MV-4-11 (cell line): ENCODE measurements at regions not wholly inside any gene's neighbourhood (a gene's known extent, or its start where the extent isn't known, plus 50 kb on each side); places are given as distances from the start of the nearest gene placed in this dataset.
A peak's percentile ranks its signal among the peaks of the same experiment; 100 is the strongest.
"Not testable (repeated sequence)": the region's sequence is repeated elsewhere in the genome, so short reads cannot be mapped to it uniquely, and the experiment has no call there.

Experiments used
- DNase-seq: peaks from one replicate; lab custom pipeline; 2025; lab: John Stamatoyannopoulos, UW

DNA sequence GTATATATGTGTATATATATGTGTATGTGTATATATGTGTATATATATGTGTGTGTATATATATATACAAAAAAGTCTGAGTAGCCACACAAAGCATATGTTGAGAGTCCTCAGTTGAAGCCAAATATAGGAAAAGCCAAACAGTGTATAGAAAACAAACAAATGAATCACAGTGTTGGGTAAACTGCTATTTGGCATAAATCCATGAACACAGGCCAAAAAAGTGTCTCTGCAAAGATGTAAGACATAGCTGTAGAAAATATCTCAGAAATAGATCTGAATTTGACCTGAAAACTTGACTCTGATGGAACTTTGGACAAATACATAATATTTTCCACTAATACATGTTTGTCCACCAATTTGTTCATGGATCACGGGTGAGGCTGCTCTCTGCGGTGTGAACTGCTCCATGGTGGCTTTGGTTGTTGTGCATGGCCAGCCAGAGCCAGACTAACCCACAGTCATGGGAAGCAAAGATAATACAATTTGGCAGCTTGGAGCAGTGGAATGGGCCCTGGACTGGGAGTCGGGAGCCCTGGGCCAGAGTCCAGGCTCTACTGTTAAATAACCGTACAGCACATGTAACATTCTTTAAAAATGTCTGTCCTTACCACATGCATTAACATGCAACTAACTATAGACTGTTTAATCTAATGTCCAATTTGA lies 76.9 kb upstream of the EED start:
- DNase-seq = no peak

DNA sequence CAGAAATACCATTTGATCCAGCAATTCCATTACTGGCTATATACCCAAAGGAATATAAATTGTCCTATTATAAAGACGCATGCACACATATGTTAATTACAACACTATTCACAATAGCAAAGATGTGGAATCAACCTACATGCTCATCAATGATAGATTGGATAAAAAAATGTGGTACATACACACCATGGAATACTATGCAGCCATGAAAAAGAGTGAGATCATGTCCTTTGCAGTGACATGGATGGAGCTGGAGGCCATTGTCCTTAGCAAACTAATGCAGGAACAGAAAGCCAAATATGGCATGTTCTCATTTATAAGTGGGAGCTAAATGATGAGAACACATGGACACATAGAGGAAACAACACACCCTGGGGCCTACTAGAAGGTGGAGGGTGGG lies 78.3 kb upstream of the EED start:
- DNase-seq = not testable (repeated sequence)

DNA sequence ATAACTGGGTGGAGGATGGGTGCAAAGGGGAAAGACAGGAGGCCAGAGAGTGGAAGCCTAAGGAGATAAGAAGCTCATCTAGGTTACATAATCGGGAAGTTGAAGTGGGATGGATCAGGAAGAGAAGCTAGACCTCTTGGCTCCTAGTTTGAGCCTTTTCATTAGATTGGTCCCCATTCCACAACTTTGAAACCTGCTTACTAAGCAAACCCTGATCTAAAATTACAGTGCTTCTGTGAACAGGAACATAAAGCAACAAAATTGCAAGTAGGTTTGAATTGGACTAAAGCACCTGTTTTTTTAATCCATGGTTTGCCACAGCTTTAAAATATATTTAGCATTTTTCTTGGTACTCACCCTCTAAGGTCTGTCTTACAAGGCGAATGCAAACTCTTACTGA lies 80.4 kb upstream of the EED start:
- DNase-seq = no peak

- DNase-seq = peak; percentile 55
Measured at GRCh38 chr11:86163221-86163876, 81.2 kb upstream of the EED start.

- peak; percentile 96 for DNase-seq
Measured at GRCh38 chr11:86162239-86162638, 82.3 kb upstream of the EED start.

DNA sequence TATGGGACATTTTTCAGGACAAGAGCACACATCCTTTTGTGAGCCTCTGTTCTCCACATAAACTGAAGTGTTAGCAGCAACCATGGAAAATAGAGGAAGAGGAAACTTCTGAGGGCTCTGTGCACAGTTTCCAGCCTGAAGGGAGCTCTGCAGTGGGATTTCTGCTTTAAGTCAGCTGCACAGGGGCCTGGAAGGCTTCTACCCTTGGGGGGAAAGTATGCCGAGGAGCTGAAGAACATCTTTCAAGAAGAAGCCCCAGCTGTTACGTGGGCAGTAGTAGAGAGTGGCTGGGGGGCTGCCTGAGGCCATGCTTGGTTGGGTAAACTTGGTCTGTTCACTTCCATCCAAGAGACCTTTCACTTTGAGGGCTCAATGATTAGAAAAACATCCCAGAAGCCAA lies 82.7 kb upstream of the EED start:
- peak; percentile 44 for DNase-seq

GRCh38 chr11:86161336-86161735 lies 83.2 kb upstream of the EED start:
- DNase-seq = no peak

- no peak for DNase-seq
Measured at GRCh38 chr11:86160541-86161149, 83.9 kb upstream of the EED start.

- DNase-seq = no peak
Measured at GRCh38 chr11:86159581-86159891, 85.0 kb upstream of the EED start.

GRCh38 chr11:86158704-86159580 lies 85.6 kb upstream of the EED start:
- DNase-seq = no peak

DNA sequence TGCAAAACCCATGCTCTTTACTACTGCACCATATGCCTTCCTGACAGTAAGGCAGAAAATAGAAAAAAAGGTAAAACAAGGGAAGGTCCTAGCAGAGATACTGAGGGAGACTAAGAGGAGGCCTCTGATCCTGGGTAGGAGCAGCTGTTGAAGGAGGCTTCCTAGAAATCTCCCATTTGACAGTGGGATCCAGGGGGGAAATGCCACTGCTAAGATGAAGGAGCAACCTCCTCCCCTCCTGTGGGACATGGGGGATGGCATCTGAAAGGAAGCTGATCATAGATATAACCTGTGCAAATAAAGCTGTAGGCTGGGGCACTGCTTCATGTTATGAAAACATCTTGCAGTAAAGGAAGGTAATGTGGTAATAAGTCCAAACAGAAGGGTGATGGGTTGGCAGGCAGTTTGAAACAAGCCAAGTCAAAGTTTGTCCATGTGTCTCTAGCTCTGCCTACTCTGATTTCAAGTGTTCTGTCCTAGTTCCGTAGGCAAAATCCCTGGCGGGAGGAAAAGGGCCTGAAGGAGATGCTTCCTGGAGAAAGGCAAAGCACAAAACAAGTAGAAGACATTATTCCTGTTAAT lies 86.7 kb upstream of the EED start:
- DNase-seq = no peak

GRCh38 chr11:86156397-86156955 lies 87.6 kb upstream of the PICALM start:
- DNase-seq = peak; percentile 75

DNA sequence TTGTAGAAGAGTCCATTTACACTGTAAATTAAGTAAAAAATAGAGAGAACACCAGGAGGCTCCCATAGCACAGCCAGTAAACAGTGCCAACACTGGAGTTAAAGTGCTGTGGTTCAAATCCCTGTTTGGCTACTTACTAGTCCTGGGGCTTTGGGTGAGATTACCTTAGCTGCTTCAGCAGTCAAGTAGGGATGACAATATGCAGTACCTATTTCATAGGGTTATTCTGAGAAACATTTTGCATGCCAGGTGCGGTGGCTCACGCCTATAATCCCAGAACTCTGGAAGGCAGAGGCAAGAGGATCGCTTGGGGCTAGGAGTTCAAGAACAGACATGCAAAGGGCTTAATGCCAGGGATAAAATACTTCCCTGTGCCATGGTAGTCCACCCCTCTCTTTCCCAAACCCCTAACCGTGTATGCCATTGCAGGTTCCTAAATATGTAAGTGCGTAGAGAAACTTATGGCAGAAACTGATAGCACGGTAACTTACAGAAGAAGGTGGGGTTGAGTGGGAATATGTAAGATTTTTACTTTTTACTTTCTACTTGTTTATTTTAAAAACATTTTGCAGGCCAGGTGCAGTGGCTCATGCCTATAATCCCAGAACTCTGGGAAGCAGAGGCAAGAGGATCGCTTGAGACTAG lies 86.4 kb upstream of the PICALM start:
- no peak for DNase-seq

DNA sequence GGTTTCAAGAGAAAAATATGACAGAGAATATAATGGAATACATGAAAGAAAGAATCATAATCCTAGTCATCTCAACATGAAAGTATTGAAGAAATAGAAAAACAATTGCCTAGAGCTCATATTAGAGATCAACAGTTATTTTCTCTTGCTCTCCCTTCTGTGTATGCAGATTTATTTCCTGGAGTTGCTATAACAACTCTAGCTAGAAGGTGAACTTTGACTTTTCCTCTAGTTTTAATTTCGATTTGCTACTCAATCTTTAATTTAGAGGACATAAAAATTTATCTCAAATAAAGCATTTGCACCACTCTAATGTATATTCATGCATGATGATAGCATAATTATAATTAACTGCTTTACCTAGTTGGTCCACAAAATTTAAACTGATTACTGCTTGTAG lies 84.6 kb upstream of the PICALM start:
- DNase-seq = no peak

DNA sequence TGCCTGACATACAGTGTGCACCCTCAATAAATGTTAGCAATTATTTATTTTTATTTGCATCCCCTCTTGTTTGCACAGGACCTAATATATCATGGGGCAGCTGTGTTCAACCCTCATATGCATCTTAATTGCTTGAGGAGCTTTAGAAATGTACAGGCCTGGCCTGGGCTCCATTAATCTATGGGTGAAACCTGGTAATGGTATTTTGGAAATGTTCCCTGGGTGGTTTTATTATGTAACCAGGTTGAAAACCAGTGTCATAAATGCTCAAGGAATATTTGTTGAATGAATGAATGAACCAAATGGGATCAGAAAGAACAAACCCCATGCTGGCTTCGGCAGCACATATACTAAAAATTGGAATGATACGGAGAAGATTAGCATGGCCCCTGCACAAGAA lies 84.0 kb upstream of the PICALM start:
- no peak for DNase-seq

- no peak for DNase-seq
Measured at GRCh38 chr11:86152006-86152862, 83.3 kb upstream of the PICALM start.

DNA sequence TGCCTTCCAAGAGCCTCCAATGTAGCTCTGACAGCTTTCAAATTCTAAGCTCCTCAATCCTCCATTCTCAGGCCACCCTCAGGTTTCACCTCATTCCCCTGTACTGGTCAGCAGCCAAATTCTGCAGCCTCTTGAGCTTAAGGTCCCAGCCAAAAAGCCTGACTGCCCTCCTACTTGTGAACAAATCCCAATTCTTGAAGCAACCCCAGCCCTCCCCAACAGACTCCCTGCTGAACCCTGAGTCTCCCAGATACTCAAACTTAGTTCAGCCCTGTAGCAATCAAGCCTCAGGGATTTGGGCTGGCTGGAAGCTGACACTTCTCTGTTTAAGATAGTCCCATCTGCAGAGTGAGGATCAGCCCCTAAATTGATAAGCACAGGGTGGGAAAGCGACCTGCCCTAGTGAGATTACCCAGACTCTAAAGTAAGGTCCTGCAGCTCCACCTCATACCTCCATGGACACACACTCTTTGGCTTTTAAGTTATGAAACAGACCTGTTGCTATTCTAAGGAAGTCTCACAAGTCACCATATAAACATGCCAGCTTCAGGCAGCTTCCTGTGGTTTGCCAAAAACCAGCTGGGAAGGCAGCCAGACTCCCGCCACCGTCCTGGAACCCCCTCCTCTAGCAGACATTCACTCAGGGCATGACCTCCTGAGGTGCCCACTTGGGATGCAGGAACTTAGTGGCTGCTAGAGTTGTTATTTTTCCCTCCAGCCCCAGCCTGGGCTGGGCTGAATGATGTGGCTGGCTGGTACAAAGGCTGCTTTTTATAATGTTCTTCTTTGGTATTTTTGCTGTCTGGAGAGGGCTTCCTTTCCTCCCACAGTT lies 82.5 kb upstream of the PICALM start:
- peak; percentile 69 for DNase-seq

GRCh38 chr11:86150847-86151173 lies 81.9 kb upstream of the PICALM start:
- no peak for DNase-seq

DNA sequence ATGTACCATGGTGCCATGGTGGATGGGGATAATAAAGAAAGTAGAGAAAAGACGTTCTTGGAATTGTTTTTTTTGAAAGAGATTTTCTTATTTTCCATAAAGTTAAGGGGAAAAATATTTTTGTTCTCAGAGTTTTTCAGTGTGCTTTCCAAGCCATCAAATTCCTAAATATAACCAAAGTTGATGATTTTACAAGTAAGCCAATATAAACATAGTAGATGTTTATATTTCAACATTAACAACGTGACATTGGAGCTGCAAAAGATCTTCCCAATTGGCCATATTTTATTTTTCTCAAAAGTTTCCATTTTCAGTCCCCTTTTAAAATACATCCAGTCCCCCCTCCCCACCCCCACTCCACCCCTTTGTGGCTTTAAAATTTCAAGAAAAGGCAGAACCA lies 80.9 kb upstream of the PICALM start:
- no peak for DNase-seq

DNA sequence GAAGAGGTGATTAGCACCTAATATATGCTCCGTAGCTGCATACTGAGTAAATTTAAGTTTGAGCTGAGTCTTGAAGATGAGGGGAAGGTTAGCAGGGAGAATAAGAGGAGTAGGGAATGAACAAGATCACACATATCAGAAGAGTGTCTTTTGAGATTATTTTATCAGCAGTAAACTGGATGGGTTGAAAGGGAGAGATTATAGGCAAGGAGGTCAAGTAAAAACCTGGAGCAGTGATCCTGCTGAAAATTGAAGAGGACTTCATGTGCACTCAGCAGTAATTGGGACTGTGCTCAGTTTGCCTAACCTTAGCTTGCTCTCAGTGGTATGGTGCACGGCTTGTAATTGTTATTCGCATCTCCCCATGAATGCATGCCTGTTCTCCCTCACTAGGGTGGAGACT lies 79.5 kb upstream of the PICALM start:
- no peak for DNase-seq
